NOMO-1 (cell line): ENCODE measurements at regions not wholly inside any gene's neighbourhood (a gene's known extent, or its start where the extent isn't known, plus 50 kb on each side); places are given as distances from the start of the nearest gene placed in this dataset.

Experiments
- DNase-seq, 2 experiments: peaks; one replicate each; lab custom pipeline; 2025; ENCODE audit not compliant: unreplicated experiment in 2 of 2; lab: John Stamatoyannopoulos, UW

GRCh38 chr6:145028144-145028818 is 707.0 kb downstream of the EPM2A start:
- DNase-seq, result peak; percentile 20 to 51

GRCh38 chr6:145031001-145031400 is 704.3 kb downstream of the EPM2A start:
- no peak for DNase-seq

GRCh38 chr6:145031962-145032361 is 703.4 kb downstream of the EPM2A start:
- peak; percentile 37 to 63 for DNase-seq

- no peak for DNase-seq
These were observed 702.7 kb downstream of the EPM2A start for GRCh38 chr6:145032562-145033145.

- DNase-seq, result no peak
These were observed 700.7 kb downstream of the EPM2A start for GRCh38 chr6:145034664-145035063.

- no peak for DNase-seq
These were observed 699.1 kb downstream of the EPM2A start for GRCh38 chr6:145036236-145036635.

GRCh38 chr6:145036848-145037567 is 698.3 kb downstream of the EPM2A start:
- no peak for DNase-seq

- no peak for DNase-seq
These were observed 692.8 kb downstream of the EPM2A start for GRCh38 chr6:145042559-145042958.

GRCh38 chr6:145043926-145044500 is 691.3 kb downstream of the EPM2A start:
- no peak for DNase-seq

- DNase-seq, result peak in 1 of 2 experiments; percentile 42
These were observed 690.6 kb downstream of the EPM2A start for GRCh38 chr6:145044641-145045246.

GRCh38 chr6:145045582-145045981 is 689.7 kb downstream of the EPM2A start:
- no peak for DNase-seq

GRCh38 chr6:145047891-145048290 is 687.4 kb downstream of the EPM2A start:
- DNase-seq, result peak; percentile 20 to 65

- DNase-seq, result no peak
These were observed 683.7 kb downstream of the EPM2A start for GRCh38 chr6:145051661-145052060.

GRCh38 chr6:145055567-145055966 is 679.8 kb downstream of the EPM2A start:
- DNase-seq, result no peak

GRCh38 chr6:145060714-145061113 is 674.6 kb downstream of the EPM2A start:
- DNase-seq, result no peak

GRCh38 chr6:145063091-145063490 is 672.2 kb downstream of the EPM2A start:
- DNase-seq, result no peak

GRCh38 chr6:145067430-145067829 is 667.9 kb downstream of the EPM2A start:
- DNase-seq, result no peak

- no peak for DNase-seq
These were observed 666.7 kb downstream of the EPM2A start for GRCh38 chr6:145068577-145068976.

- no peak for DNase-seq
These were observed 665.4 kb downstream of the EPM2A start for GRCh38 chr6:145069966-145070365.

GRCh38 chr6:145070791-145071190 is 664.5 kb downstream of the EPM2A start:
- DNase-seq, result no peak

- no peak for DNase-seq
These were observed 663.5 kb downstream of the EPM2A start for GRCh38 chr6:145071836-145072235.
